ENCODE measurements at regions not wholly inside any gene's neighbourhood (a gene's known extent, or its start where the extent isn't known, plus 50 kb on each side); places are given as distances from the start of the nearest gene placed in this dataset.

DNA sequence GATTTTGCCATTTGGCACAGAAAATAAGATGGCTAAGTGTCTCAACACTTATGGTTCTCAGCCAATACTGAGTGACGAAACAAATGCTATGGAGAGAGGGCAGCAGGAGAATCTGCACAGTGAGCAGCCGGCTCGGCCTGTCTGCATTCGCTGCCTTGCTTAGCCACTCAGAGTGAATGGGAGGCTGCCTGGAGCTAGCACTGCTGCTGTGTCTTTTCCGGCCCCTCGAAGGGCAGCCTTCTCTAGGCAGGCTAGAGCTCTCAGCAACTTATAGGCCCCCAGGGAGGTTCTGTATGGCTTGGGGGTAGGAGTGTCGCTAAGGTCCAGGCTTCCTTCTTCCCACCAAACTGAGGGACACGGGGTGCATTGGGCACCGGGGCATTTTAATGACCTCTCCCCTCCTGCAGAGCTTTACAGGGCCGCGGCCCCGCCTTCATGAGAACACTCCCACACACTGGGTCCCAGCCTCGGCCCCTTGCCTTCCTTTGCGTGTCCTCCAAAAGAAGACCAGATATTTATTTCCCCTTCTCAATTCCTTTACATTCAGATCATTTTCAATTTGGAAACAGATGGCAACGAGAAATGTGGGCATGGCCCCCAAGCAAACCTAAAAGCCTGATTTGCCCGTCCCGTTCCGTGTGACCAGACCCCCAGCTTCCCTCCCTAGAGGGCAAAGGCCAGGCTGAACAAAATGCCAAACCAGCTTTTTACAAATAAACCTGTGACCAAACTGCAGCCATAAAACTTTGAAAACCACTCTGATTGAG is 670.9 kb downstream of the TOX3 start:
- no peak for TF ChIP-seq POLR2A (IDR thresholded peaks at IDR 0.05; ENCODE audit: low read depth, low read length)
- TF ChIP-seq POLR2AphosphoS5 (IDR thresholded peaks at IDR 0.05; ENCODE audit: low read depth, low read length) = no peak

Measured in GM12892 (cell line).